ENCODE measurements at regions not wholly inside any gene's neighbourhood (a gene's known extent, or its start where the extent isn't known, plus 50 kb on each side); places are given as distances from the start of the nearest gene placed in this dataset.
"Not testable (repeated sequence)": the region's sequence is repeated elsewhere in the genome, so short reads cannot be mapped to it uniquely, and the experiment has no call there.

- DNase-seq (ENCODE audit: low read depth) = peak; percentile 28
These were observed 206.4 kb downstream of the C9orf50 start for GRCh38 chr9:129414377-129414992.

- DNase-seq (ENCODE audit: low read depth) = peak; percentile 99
These were observed 207.1 kb downstream of the C9orf50 start for GRCh38 chr9:129413537-129414376.

GRCh38 chr9:129412814-129413536, 207.9 kb downstream of the C9orf50 start:
- DNase-seq (ENCODE audit: low read depth) = no peak

- DNase-seq (ENCODE audit: low read depth) = not testable (repeated sequence)
These were observed 208.6 kb downstream of the C9orf50 start for GRCh38 chr9:129412176-129412813.

GRCh38 chr9:129411501-129412175, 209.3 kb downstream of the C9orf50 start:
- no peak for DNase-seq (ENCODE audit: low read depth)

- DNase-seq (ENCODE audit: low read depth) = no peak
These were observed 210.7 kb downstream of the C9orf50 start for GRCh38 chr9:129410226-129410625.

GRCh38 chr9:129408535-129409215, 212.2 kb downstream of the C9orf50 start:
- no peak for DNase-seq (ENCODE audit: low read depth)

GRCh38 chr9:129407905-129408452, 212.9 kb downstream of the C9orf50 start:
- no peak for DNase-seq (ENCODE audit: low read depth)

GRCh38 chr9:129406278-129407225, 214.3 kb downstream of the C9orf50 start:
- no peak for DNase-seq (ENCODE audit: low read depth)

- no peak for DNase-seq (ENCODE audit: low read depth)
These were observed 215.1 kb downstream of the C9orf50 start for GRCh38 chr9:129405827-129406213.

GRCh38 chr9:129405089-129405826, 215.6 kb downstream of the C9orf50 start:
- DNase-seq (ENCODE audit: low read depth) = no peak

- DNase-seq (ENCODE audit: low read depth) = no peak
These were observed 216.3 kb downstream of the C9orf50 start for GRCh38 chr9:129404621-129405020.

- DNase-seq (ENCODE audit: low read depth) = no peak
These were observed 216.9 kb downstream of the C9orf50 start for GRCh38 chr9:129403779-129404620.

- DNase-seq (ENCODE audit: low read depth) = no peak
These were observed 217.7 kb downstream of the C9orf50 start for GRCh38 chr9:129402931-129403778.

- no peak for DNase-seq (ENCODE audit: low read depth)
These were observed 218.5 kb downstream of the C9orf50 start for GRCh38 chr9:129402371-129402739.

GRCh38 chr9:129401623-129402370, 219.1 kb downstream of the C9orf50 start:
- no peak for DNase-seq (ENCODE audit: low read depth)
